IMR-90 (cell line): ENCODE measurements at regions not wholly inside any gene's neighbourhood (a gene's known extent, or its start where the extent isn't known, plus 50 kb on each side); places are given as distances from the start of the nearest gene placed in this dataset.

Source experiments
- ATAC-seq: fragments of 200-7000 bp; cut with Tn5 transposase; 2 replicates; pipeline ENCODE4 v1.9.1; 2020; ENCODE audit warnings: low read depth, mild to moderate bottlenecking, moderate library complexity
- BruUV-seq: library from RNA; stranded (reverse); fragments of 400-500 nt; replicated peaks from 2 replicates; lab custom pipeline; 2021; lab: Mats Ljungman, UMichigan
- CTCF ChIA-PET: fragments of 300-600 bp; formaldehyde crosslinking; extraction: SDS; loops from one replicate; lab custom pipeline; 2021; ENCODE audit warnings: antibody characterized with exemption; lab: Yijun Ruan, JAX
- POLR2A ChIA-PET: fragments of 300-600 bp; sonication (Branson Sonifier 250); formaldehyde crosslinking; loops from one replicate; lab custom pipeline; 2022; ENCODE audit warnings: antibody characterized with exemption; ENCODE audit not compliant: unreplicated experiment; lab: Charles Lee
- DNase-seq: peaks from one replicate; pipeline ENCODE4 v3.0.0; 2013
- H2AFZ ChIP-seq: replicated peaks from 2 replicates; pipeline ENCODE3; 2013; ENCODE audit warnings: low read length, mild to moderate bottlenecking; ENCODE audit not compliant: poor library complexity
- H2AK5ac ChIP-seq: 2 replicates; pipeline ENCODE4 v1.6.1; 2013; ENCODE audit warnings: low read depth, low read length, inconsistent platforms
- H2AK9ac ChIP-seq: replicated peaks from 2 replicates; pipeline ENCODE3; 2013; ENCODE audit warnings: mild to moderate bottlenecking, low read depth, low read length, moderate library complexity; ENCODE audit not compliant: poor library complexity
- H2BK120ac ChIP-seq: 2 replicates; pipeline ENCODE4 v1.6.1; 2013; ENCODE audit warnings: low read depth, low read length, inconsistent platforms
- H2BK15ac ChIP-seq: 3 replicates; pipeline ENCODE4 v1.6.1; 2013; ENCODE audit warnings: low read depth, low read length, inconsistent platforms
- H2BK20ac ChIP-seq: 2 replicates; pipeline ENCODE4 v1.6.1; 2013; ENCODE audit warnings: low read depth, mild to moderate bottlenecking, inconsistent platforms, low read length, moderate library complexity
- H2BK5ac ChIP-seq: 2 replicates; pipeline ENCODE4 v1.6.1; 2013; ENCODE audit warnings: mild to moderate bottlenecking, low read depth, low read length, inconsistent platforms; ENCODE audit not compliant: poor library complexity, severe bottlenecking
- H3K14ac ChIP-seq: replicated peaks from 2 replicates; pipeline ENCODE4 v1.6.1; 2013; ENCODE audit warnings: low read depth, low read length, inconsistent platforms
- H3K18ac ChIP-seq: 2 replicates; pipeline ENCODE4 v1.6.1; 2013; ENCODE audit warnings: low read depth, low read length, control low read depth
- H3K23ac ChIP-seq: 2 replicates; pipeline ENCODE4 v1.6.1; 2013; ENCODE audit warnings: low read depth, low read length, inconsistent platforms
- H3K27ac ChIP-seq: 2 replicates; pipeline ENCODE4 v1.5.1; 2013; ENCODE audit warnings: mild to moderate bottlenecking, control low read depth, low read length; ENCODE audit not compliant: insufficient read depth
- H3K27me3 ChIP-seq: 2 replicates; pipeline ENCODE4 v1.6.1; 2013; ENCODE audit warnings: low read length; ENCODE audit not compliant: control insufficient read depth, insufficient read depth
- H3K36me3 ChIP-seq: 2 replicates; pipeline ENCODE4 v1.6.1; 2013; ENCODE audit warnings: low read length, mixed read lengths; ENCODE audit not compliant: control insufficient read depth, insufficient read depth
- H3K4ac ChIP-seq: 2 replicates; pipeline ENCODE4 v1.6.1; 2013; ENCODE audit warnings: low read depth, low read length, inconsistent platforms
- H3K4me1 ChIP-seq: 2 replicates; pipeline ENCODE4 v1.6.1; 2013; ENCODE audit warnings: low read length, mixed read lengths; ENCODE audit not compliant: control insufficient read depth, insufficient read depth
- H3K4me2 ChIP-seq: 2 replicates; pipeline ENCODE4 v1.6.1; 2013; ENCODE audit warnings: low read depth, mild to moderate bottlenecking, control low read depth, low read length, moderate library complexity
- H3K4me3 ChIP-seq: 2 replicates; pipeline ENCODE4 v1.5.1; 2013; ENCODE audit warnings: low read depth, mild to moderate bottlenecking, control low read depth, low read length, moderate library complexity; ENCODE audit not compliant: insufficient read depth
- H3K56ac ChIP-seq: 2 replicates; pipeline ENCODE4 v1.6.1; 2013; ENCODE audit warnings: low read length, inconsistent platforms; ENCODE audit not compliant: insufficient read depth; ENCODE audit errors: extremely low read depth
- H3K79me1 ChIP-seq, 2 experiments: 2 replicates each; pipeline ENCODE4 v1.6.1; 2013; ENCODE audit warnings: low read length in 2 of 2, inconsistent platforms in 1 of 2, low read depth in 1 of 2
- H3K9ac ChIP-seq: 2 replicates; pipeline ENCODE4 v1.6.1; 2013; ENCODE audit warnings: low read depth, low read length, control low read depth
- H3K9me1 ChIP-seq: 2 replicates; pipeline ENCODE4 v1.6.1; 2013; ENCODE audit warnings: low read length, inconsistent platforms; ENCODE audit not compliant: insufficient read depth
- H3K9me3 ChIP-seq: 2 replicates; pipeline ENCODE4 v1.6.1; 2013; ENCODE audit warnings: low read length; ENCODE audit not compliant: control insufficient read depth, insufficient read depth
- H4K20me1 ChIP-seq: 2 replicates; pipeline ENCODE4 v1.6.1; 2013; ENCODE audit warnings: low read length, inconsistent platforms; ENCODE audit not compliant: insufficient read depth
- H4K5ac ChIP-seq: 2 replicates; pipeline ENCODE4 v1.6.1; 2013; ENCODE audit warnings: mild to moderate bottlenecking, low read depth, low read length, control low read depth
- H4K8ac ChIP-seq, 2 experiments: 2 replicates each; pipeline ENCODE4 v1.6.1; 2013; ENCODE audit warnings: low read depth in 2 of 2, low read length in 2 of 2, control low read depth in 1 of 2, inconsistent platforms in 1 of 2
- H4K91ac ChIP-seq: 2 replicates; pipeline ENCODE4 v1.6.1; 2013; ENCODE audit warnings: low read depth, low read length, inconsistent platforms; ENCODE audit not compliant: insufficient read depth
- BHLHE40 ChIP-seq: fragments of 150-350 bp; IDR thresholded peaks from 2 replicates; pipeline ENCODE4 v1.6.1; 2016; ENCODE audit warnings: mild to moderate bottlenecking, low read depth, low read length
- CTCF ChIP-seq: conservative IDR thresholded peaks from 2 replicates; pipeline ENCODE4 v1.5.1; 2012; ENCODE audit warnings: mild to moderate bottlenecking, low read depth, low read length, improper control_type of control experiment
- ELK1 ChIP-seq: fragments of 150-350 bp; IDR thresholded peaks from 2 replicates; pipeline ENCODE4 v1.6.1; 2016; ENCODE audit warnings: low read depth, mild to moderate bottlenecking, low read length, moderate library complexity, borderline replicate concordance
- MAFK ChIP-seq: IDR thresholded peaks from 2 replicates; pipeline ENCODE4 v1.6.1; 2012; ENCODE audit warnings: low read depth, low read length, improper control_type of control experiment
- MAZ ChIP-seq: IDR thresholded peaks from 2 replicates; pipeline ENCODE4 v1.6.1; 2012; ENCODE audit warnings: low read depth, mild to moderate bottlenecking, low read length, improper control_type of control experiment, moderate library complexity, borderline replicate concordance
- NFE2L2 ChIP-seq: fragments of 150-350 bp; IDR thresholded peaks from 2 replicates; pipeline ENCODE4 v1.6.1; 2016; ENCODE audit warnings: low read depth, mild to moderate bottlenecking, low read length
- POLR2A ChIP-seq: IDR thresholded peaks from 2 replicates; pipeline ENCODE4 v1.6.1; 2012; ENCODE audit warnings: mild to moderate bottlenecking, low read depth, low read length
- RAD21 ChIP-seq: IDR thresholded peaks from 2 replicates; pipeline ENCODE4 v1.6.1; 2012; ENCODE audit warnings: low read length, improper control_type of control experiment
- RCOR1 ChIP-seq: IDR thresholded peaks from 2 replicates; pipeline ENCODE4 v1.6.1; 2012; ENCODE audit warnings: mild to moderate bottlenecking, low read length, improper control_type of control experiment; ENCODE audit not compliant: insufficient replicate concordance
- SMC3 ChIP-seq: fragments of 150-350 bp; IDR thresholded peaks from 2 replicates; pipeline ENCODE4 v1.6.1; 2016; ENCODE audit warnings: low read depth, mild to moderate bottlenecking, antibody characterized with exemption, low read length, moderate library complexity
- WGBS, 2 experiments: methylation state at CpG; one replicate each; pipeline versions ENCODE4 v1.1.5 to v1.1.7; 2013; ENCODE audit warnings: missing lambda C conversion rate in 2 of 2; ENCODE audit not compliant: insufficient read length in 1 of 2; ENCODE audit errors: extremely low coverage in 2 of 2; 5-methylcytosine and 5-hydroxymethylcytosine counted together
- dilution Hi-C: fragments of 300-500 bp; cut with HindIII; formaldehyde crosslinking; loops from one replicate; pipeline ENCODE4 v1.14.3; 2018; ENCODE audit warnings: low sequenced_read_pairs; ENCODE audit not compliant: unreplicated experiment
- in situ Hi-C: fragments of 300-500 bp; cut with MboI; formaldehyde crosslinking; loops from 3 replicates; pipeline ENCODE4 v1.14.3; 2019; ENCODE audit warnings: low sequenced_read_pairs, inconsistent platforms, mixed read lengths
- intact Hi-C: fragments of 100-400 bp; cut with micrococcal nuclease; formaldehyde crosslinking; loops from 2 replicates; pipeline ENCODE4 v1.10.0; 2022

- no peak overlapping the region for H2BK5ac ChIP-seq
- in situ Hi-C loops (no loop called here), dilution Hi-C loops (no loop called here), intact Hi-C loops (no loop called here)
- H4K8ac ChIP-seq, result no peak overlapping the region
- no peak overlapping the region for H3K4ac ChIP-seq
- DNase-seq, result no peak
- H4K5ac ChIP-seq, result no peak overlapping the region
- no peaks in the 10 kb centered on the region for H3K9me1 ChIP-seq
- H2BK120ac ChIP-seq, result no peak overlapping the region
- H3K9me3 ChIP-seq, result no peaks in the 10 kb centered on the region
- no peak for TF ChIP-seq SMC3
- no peak for TF ChIP-seq MAZ
- no peak for TF ChIP-seq NFE2L2
- no peak for TF ChIP-seq BHLHE40
- no peak for TF ChIP-seq MAFK
- no peak for TF ChIP-seq RCOR1
- no peak for TF ChIP-seq CTCF
- no peak for TF ChIP-seq RAD21
- no peak for TF ChIP-seq POLR2A
- no peak for TF ChIP-seq ELK1
- CTCF ChIA-PET, result no interaction called here
- H3K27me3 ChIP-seq, result no peaks in the 10 kb centered on the region
- no peak overlapping the region for H4K91ac ChIP-seq
- H3K18ac ChIP-seq, result no peak overlapping the region
- H3K14ac ChIP-seq, result no peak overlapping the region
- no peak overlapping the region for H3K56ac ChIP-seq
- H3K23ac ChIP-seq, result no peak overlapping the region
- no peak overlapping the region for H2BK20ac ChIP-seq
- H2AK5ac ChIP-seq, result no peak overlapping the region
- H4K20me1 ChIP-seq, result no peaks in the 10 kb centered on the region
- no peak overlapping the region for H2AK9ac ChIP-seq
- H2AFZ ChIP-seq, result no peak overlapping the region
- no TSS peak for BruUV-seq
- no peaks in the 10 kb centered on the region for H3K79me1 ChIP-seq
- no peak overlapping the region for H3K9ac ChIP-seq
- no CpG with 5 or more reads among the region's 4 CpGs for whole genome bisulfite sequencing, 2 experiments
- ATAC-seq, result no peak
- POLR2A ChIA-PET, result no interaction called here
- no peak overlapping the region for H3K4me2 ChIP-seq
- no peak overlapping the region for H3K4me3 ChIP-seq
- H3K27ac ChIP-seq, result no peak overlapping the region
- H3K4me1 ChIP-seq, result no peaks in the 10 kb centered on the region
- H3K36me3 ChIP-seq, result no peaks in the 10 kb centered on the region
- no peak overlapping the region for H2BK15ac ChIP-seq
Observed at GRCh38 chrX:148416931-148417330, 83.5 kb upstream of the AFF2 start.
